HUES48 (cell line): ENCODE measurements at regions not wholly inside any gene's neighbourhood (a gene's known extent, or its start where the extent isn't known, plus 50 kb on each side); places are given as distances from the start of the nearest gene placed in this dataset.

ENCODE experiments used
- H3K27ac ChIP-seq: one replicate; pipeline ENCODE4 v1.7.0; 2013; ENCODE audit warnings: low read depth, low read length, inconsistent platforms
- H3K27me3 ChIP-seq: 2 replicates; pipeline ENCODE4 v1.6.1; 2013; ENCODE audit warnings: mild to moderate bottlenecking, low read length; ENCODE audit not compliant: control insufficient read depth, insufficient read depth
- H3K36me3 ChIP-seq: 2 replicates; pipeline ENCODE4 v1.6.1; 2013; ENCODE audit warnings: low read length; ENCODE audit not compliant: control insufficient read depth, insufficient read depth
- H3K4me1 ChIP-seq: 2 replicates; pipeline ENCODE4 v1.6.1; 2013; ENCODE audit warnings: mild to moderate bottlenecking, low read length; ENCODE audit not compliant: control insufficient read depth, insufficient read depth
- H3K4me3 ChIP-seq: 2 replicates; pipeline ENCODE4 v1.5.1; 2013; ENCODE audit warnings: mild to moderate bottlenecking, low read depth, low read length
- H3K9ac ChIP-seq: 2 replicates; pipeline ENCODE4 v1.6.1; 2013; ENCODE audit warnings: mild to moderate bottlenecking, low read depth, low read length, moderate library complexity
- H3K9me3 ChIP-seq: 2 replicates; pipeline ENCODE4 v1.6.1; 2013; ENCODE audit warnings: low read length; ENCODE audit not compliant: control insufficient read depth, insufficient read depth

GRCh38 chr4:128416921-128417320 lies 129.3 kb upstream of the PGRMC2 start:
- H3K9me3 ChIP-seq = no peaks in the 10 kb centered on the region
- H3K4me3 ChIP-seq = no peak overlapping the region
- H3K27me3 ChIP-seq = no peaks in the 10 kb centered on the region
- no peak overlapping the region for H3K9ac ChIP-seq
- H3K36me3 ChIP-seq = no peaks in the 10 kb centered on the region
- H3K27ac ChIP-seq = no peak overlapping the region
- peaks cover 18% of the 10 kb centered on the region for H3K4me1 ChIP-seq

GRCh38 chr4:128410037-128410436 lies 122.4 kb upstream of the PGRMC2 start:
- Histone ChIP-seq H3K4me3 (no peak overlapping the region), H3K9me3 (no peaks in the 10 kb centered on the region), H3K27me3 (no peaks in the 10 kb centered on the region), H3K36me3 (no peaks in the 10 kb centered on the region), H3K4me1 (0 out of 2 replicates have a peak, but pooled peaks cover 5% of the 10 kb centered on the region), H3K27ac (no peak overlapping the region), H3K9ac (no peak overlapping the region)

- H3K4me1 ChIP-seq = no peaks in the 10 kb centered on the region
- H3K27me3 ChIP-seq = no peaks in the 10 kb centered on the region
- no peaks in the 10 kb centered on the region for H3K9me3 ChIP-seq
- H3K36me3 ChIP-seq = no peaks in the 10 kb centered on the region
- H3K9ac ChIP-seq = no peak overlapping the region
- H3K27ac ChIP-seq = no peak overlapping the region
- H3K4me3 ChIP-seq = no peak overlapping the region
Observed at GRCh38 chr4:128403586-128403985, 116.0 kb upstream of the PGRMC2 start.

- Histone ChIP-seq H3K4me3 (no peak overlapping the region), H3K27ac (no peak overlapping the region), H3K9me3 (no peaks in the 10 kb centered on the region), H3K9ac (no peak overlapping the region), H3K36me3 (no peaks in the 10 kb centered on the region), H3K4me1 (no peaks in the 10 kb centered on the region), H3K27me3 (no peaks in the 10 kb centered on the region)
Observed at GRCh38 chr4:128394778-128395177, 107.2 kb upstream of the PGRMC2 start.

- no peak overlapping the region for H3K4me3 ChIP-seq
- H3K4me1 ChIP-seq = no peaks in the 10 kb centered on the region
- no peak overlapping the region for H3K27ac ChIP-seq
- H3K9me3 ChIP-seq = no peaks in the 10 kb centered on the region
- H3K9ac ChIP-seq = no peak overlapping the region
- H3K36me3 ChIP-seq = no peaks in the 10 kb centered on the region
- no peaks in the 10 kb centered on the region for H3K27me3 ChIP-seq
Observed at GRCh38 chr4:128393101-128393704, 105.6 kb upstream of the PGRMC2 start.

GRCh38 chr4:128390475-128390996 lies 102.9 kb upstream of the PGRMC2 start:
- H3K27me3 ChIP-seq = no peaks in the 10 kb centered on the region
- H3K9me3 ChIP-seq = no peaks in the 10 kb centered on the region
- no peak overlapping the region for H3K4me3 ChIP-seq
- no peak overlapping the region for H3K27ac ChIP-seq
- no peaks in the 10 kb centered on the region for H3K36me3 ChIP-seq
- H3K9ac ChIP-seq = no peak overlapping the region
- H3K4me1 ChIP-seq = peaks cover 6% of the 10 kb centered on the region

- no peaks in the 10 kb centered on the region for H3K9me3 ChIP-seq
- no peak overlapping the region for H3K4me3 ChIP-seq
- H3K27me3 ChIP-seq = no peaks in the 10 kb centered on the region
- H3K4me1 ChIP-seq = peaks cover 16% of the 10 kb centered on the region
- no peak overlapping the region for H3K27ac ChIP-seq
- H3K9ac ChIP-seq = no peak overlapping the region
- H3K36me3 ChIP-seq = no peaks in the 10 kb centered on the region
Observed at GRCh38 chr4:128388796-128389195, 101.2 kb upstream of the PGRMC2 start.

GRCh38 chr4:128388352-128388630 lies 100.7 kb upstream of the PGRMC2 start:
- Histone ChIP-seq H3K4me1 (peaks cover 16% of the 10 kb centered on the region), H3K36me3 (no peaks in the 10 kb centered on the region), H3K27ac (no peak overlapping the region), H3K9me3 (no peaks in the 10 kb centered on the region), H3K27me3 (no peaks in the 10 kb centered on the region), H3K9ac (no peak overlapping the region), H3K4me3 (no peak overlapping the region)

- no peak overlapping the region for H3K27ac ChIP-seq
Observed at GRCh38 chr4:128387600-128388351, 100.2 kb upstream of the PGRMC2 start.

GRCh38 chr4:128386761-128387599 lies 99.4 kb upstream of the PGRMC2 start:
- H3K4me1 ChIP-seq = peaks cover 16% of the 10 kb centered on the region
- no peaks in the 10 kb centered on the region for H3K27me3 ChIP-seq
- no peak overlapping the region for H3K4me3 ChIP-seq
- no peaks in the 10 kb centered on the region for H3K36me3 ChIP-seq
- no peak overlapping the region for H3K9ac ChIP-seq
- peak overlapping the region; percentile 38 for H3K27ac ChIP-seq
- H3K9me3 ChIP-seq = no peaks in the 10 kb centered on the region

More at GRCh38 chr4:128387600-128388351, 100.2 kb upstream of the PGRMC2 start:
- no peaks in the 10 kb centered on the region for H3K36me3 ChIP-seq
- no peaks in the 10 kb centered on the region for H3K27me3 ChIP-seq
- no peaks in the 10 kb centered on the region for H3K9me3 ChIP-seq
- no peak overlapping the region for H3K4me3 ChIP-seq
- H3K4me1 ChIP-seq = peaks cover 16% of the 10 kb centered on the region
- no peak overlapping the region for H3K9ac ChIP-seq
